NCI-H146 (cell line): ENCODE measurements at regions not wholly inside any gene's neighbourhood (a gene's known extent, or its start where the extent isn't known, plus 50 kb on each side); places are given as distances from the start of the nearest gene placed in this dataset.

Source experiments
- DNase-seq: peaks from one replicate; lab custom pipeline; 2025; lab: John Stamatoyannopoulos, UW

DNA sequence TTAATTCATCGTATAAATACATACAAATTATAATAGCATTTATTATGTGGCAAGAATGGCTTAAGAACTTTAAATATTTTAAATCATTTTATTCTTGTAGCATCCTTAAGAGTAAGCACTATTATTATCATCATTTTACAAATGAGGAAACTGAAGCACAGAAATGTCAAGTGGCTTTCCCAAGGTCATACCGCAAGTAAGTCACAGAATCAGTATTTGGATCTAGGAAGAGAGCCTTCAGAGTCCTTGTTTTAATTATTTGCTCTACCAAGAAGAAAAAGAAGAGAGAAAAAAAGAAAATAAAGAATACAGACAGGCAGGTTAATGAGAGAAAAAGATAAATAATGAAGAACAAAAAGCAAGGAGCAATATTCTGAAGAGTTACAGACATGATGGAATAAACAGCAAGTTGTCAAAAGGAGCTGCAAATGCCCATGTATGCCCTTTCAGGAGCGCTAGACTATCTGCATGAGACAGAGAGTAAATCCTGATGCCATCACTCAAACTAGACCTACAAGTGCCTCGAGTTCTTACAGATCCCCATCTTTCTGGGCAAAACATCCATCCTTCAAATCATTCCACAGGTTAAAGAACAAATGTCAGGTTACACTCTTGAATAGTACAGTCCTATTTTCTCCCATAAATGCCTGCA lies 57.8 kb upstream of the ETAA1 start:
- DNase-seq, result no peak

DNA sequence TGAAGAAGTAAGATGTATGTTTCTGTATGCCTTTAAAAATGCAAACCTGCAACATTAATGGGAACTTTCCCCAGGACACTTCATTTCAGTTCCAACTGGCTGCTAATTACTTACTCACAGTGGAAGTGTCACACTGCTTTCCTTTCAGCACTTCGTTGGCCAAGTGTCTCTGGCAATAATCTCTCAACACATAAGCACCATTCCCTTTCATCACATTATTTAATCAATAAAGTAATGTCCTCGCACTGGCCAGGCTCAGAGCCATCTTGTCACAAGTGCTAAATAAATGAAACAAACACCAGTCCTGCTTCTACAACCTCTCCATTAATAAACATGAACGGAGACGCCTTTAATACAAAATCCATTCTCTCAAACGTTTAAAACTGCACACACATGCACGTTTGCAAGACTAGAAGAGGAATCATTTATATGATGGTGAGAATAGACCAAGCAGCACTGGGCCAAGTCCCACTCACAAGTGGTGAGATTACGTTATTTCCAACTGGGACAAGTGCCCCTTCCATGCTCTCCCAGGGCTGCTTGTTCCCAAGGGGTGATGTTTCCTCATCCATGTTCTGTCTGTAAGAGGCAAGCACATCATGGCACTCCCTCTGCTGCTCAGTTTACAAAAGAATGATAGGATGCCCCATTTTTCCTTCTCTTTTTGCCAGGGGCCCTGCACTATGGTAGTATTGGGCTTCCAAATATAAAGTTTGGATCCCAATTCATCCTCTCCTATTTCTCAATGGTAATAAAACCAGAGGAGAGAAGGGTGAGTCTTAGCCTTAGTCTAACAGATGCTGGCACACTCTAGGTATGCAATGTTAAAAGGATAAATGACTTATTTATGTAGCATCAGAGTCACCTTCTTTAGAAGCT lies 56.8 kb upstream of the ETAA1 start:
- no peak for DNase-seq

DNA sequence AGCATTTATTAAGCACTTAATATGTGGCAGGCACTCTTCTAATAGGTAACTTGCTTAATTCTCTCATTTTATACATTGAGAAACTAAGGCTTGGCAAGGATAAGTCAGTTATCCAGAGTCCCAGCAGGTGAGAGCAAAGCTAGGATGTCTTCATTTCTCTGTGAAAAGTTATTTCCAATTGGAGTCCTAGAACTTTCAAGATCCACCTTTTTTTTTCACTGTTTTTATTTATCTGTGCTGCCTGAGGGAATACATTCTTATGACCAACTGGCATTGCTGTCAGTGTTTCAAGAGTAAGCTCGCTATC lies 56.2 kb upstream of the ETAA1 start:
- no peak for DNase-seq

DNA sequence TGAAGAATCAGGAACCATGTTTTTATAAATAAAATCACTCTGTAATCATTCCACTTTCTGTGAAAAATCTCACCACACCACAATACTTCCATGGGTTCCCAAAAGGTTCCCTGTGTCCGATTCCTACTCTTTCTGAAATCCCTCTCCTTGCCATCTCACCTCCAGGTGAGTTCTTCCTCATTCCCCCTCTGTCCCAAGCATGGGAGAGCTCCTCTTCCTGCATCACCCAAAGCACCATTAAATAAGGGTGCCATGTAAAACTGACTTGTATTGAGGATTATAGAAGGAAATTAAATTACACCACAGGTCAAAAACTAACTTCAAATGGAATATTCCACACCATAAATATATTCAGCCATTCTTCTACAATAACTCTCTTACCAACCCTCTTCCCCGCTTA lies 55.8 kb upstream of the ETAA1 start:
- no peak for DNase-seq

DNA sequence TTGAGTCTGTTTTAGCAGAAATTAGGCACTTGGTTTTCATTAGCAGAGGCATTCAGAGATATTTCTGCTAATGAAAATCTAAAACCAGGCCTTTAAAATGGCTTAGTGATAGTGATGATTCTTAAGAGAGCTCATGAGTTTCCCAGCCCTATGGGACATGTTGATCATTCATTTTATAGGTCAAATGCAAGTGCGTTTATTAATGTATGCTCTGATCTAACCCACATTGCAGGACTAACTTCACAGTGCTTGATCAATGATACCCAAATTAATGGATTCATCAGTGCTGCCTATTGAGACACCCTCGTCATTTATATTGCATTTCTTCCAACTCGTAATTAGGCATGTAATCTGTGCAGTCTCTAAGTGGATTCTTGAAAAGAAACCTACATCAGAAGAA lies 54.7 kb upstream of the ETAA1 start:
- DNase-seq, result no peak

DNA sequence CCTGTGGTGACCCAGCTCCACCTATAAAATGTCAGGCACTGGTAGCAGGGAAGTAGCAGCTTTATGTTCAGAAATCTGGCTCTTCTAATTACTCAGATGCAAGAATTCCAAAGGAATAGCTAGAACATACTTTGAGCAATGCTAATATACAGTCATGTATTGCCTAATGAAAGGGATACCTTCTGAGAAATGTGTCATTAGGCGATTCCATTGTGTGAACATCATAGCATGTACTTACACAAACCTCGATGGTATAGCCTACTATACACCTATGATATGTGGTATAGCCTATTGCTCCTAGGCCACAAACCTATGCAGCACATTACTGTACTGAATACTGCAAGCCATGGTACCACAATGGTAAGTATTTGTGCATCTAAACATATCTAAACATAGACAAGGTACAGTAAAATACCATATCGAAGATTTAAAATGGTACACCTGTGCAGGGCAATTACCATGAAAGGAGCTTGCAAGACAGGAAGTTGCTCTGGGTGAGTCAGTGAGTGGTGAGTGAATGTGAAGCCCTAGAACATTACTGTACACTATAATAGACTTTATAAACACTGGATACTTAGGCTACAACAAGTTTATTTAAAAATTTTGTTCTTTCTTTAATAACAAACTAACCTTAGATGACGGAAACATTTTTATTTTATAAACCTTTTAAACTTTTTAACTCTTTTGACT lies 50.3 kb upstream of the ETAA1 start:
- DNase-seq, result no peak
